Breast epithelium (tissue), 3 donors: ENCODE measurements at regions not wholly inside any gene's neighbourhood (a gene's known extent, or its start where the extent isn't known, plus 50 kb on each side); places are given as distances from the start of the nearest gene placed in this dataset.

Experiments used
- CTCF ChIP-seq, 3 donors: fragments of 450-650 bp; IDR thresholded peaks; one replicate each; pipeline ENCODE4 v1.5.1; 2016 to 2017; ENCODE audit warnings: antibody characterized with exemption in 3 of 3, mild to moderate bottlenecking in 3 of 3, moderate library complexity in 3 of 3
- POLR2A ChIP-seq: fragments of 450-650 bp; IDR thresholded peaks from one replicate; pipeline ENCODE4 v1.6.1; 2016; ENCODE audit warnings: antibody characterized with exemption, mild to moderate bottlenecking, moderate library complexity

GRCh38 chr5:92428415-92428814, 1045.3 kb upstream of the ARRDC3 start:
- TF ChIP-seq POLR2A: no peak
- TF ChIP-seq CTCF (IDR thresholded peaks at IDR 0.05): no peak
